SIG-M5 treated with dmso at 0.1 percent for 504 hours (cell line): ENCODE measurements at regions not wholly inside any gene's neighbourhood (a gene's known extent, or its start where the extent isn't known, plus 50 kb on each side); places are given as distances from the start of the nearest gene placed in this dataset.

Experiments used
- DNase-seq: peaks from one replicate; lab custom pipeline; 2025; ENCODE audit not compliant: unreplicated experiment; lab: John Stamatoyannopoulos, UW

GRCh38 chr10:78688901-78689583, 379.7 kb upstream of the ZMIZ1 start:
- no peak for DNase-seq

- DNase-seq: no peak
These were observed 379.2 kb upstream of the ZMIZ1 start for GRCh38 chr10:78689584-78689935.

- no peak for DNase-seq
These were observed 378.2 kb upstream of the ZMIZ1 start for GRCh38 chr10:78690354-78691111.

GRCh38 chr10:78691301-78692030, 377.3 kb upstream of the ZMIZ1 start:
- DNase-seq: no peak

- DNase-seq: no peak
These were observed 376.7 kb upstream of the ZMIZ1 start for GRCh38 chr10:78692071-78692470.

DNA sequence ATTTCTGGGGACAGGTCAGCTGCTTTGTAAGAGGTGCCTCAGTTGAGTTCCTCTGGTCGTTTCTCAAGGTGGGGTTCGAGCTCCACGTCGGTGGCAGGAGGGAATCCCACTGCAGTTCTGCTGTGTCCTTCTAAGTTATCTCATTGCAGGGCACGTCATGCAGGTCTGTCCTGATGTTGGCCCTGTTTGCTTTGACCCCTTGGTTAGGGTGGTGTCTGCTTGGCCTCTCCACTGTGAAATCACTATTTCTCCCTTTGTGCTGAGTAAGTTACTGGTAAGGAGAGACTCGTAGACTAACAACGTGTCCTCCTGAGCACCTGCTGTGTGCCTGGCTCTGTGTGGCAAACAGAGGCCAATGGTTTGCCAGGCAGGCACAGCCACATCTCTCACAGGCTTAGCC, 372.9 kb upstream of the ZMIZ1 start:
- DNase-seq: no peak

- DNase-seq: no peak
These were observed 371.9 kb upstream of the ZMIZ1 start for GRCh38 chr10:78696791-78697395.

DNA sequence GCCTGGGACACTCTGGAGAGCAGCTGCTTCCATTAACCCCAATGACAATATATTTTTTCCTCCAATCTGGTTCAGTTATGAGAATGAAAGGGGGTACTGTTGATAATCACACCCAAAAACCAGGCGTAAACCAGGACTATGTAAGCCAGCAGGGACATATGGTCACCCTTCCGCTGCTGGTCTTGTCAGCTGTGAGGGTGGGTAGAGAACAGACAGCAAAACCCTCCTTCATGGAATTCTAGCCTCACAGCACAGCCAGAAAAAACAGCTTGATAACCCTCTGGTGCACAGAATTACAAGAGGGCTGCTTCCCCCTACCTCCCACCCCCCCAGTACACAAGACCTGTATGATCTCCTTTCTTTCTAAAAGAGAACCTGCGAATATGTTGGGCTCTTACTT, 368.8 kb upstream of the ZMIZ1 start:
- DNase-seq: no peak

DNA sequence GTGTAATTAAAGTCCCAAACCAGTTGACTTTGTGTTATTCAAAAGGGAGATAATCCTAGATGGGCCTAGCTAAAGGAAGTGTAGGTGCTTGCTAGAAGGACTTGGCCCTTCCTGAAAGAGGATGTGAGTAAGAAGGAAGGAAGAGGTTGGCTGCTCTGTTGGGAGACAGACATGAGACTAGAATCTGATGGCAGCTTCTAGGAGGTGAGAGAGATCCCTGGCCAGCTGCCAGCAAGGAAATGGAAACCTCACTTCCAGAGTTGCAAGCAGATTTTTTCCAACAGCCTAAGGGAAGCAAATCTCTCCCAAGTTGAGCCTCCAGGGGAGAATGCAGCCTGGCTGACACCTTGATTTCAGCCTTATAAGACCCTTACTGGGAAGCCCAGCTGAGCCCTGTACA, 368.4 kb upstream of the ZMIZ1 start:
- DNase-seq: no peak

DNA sequence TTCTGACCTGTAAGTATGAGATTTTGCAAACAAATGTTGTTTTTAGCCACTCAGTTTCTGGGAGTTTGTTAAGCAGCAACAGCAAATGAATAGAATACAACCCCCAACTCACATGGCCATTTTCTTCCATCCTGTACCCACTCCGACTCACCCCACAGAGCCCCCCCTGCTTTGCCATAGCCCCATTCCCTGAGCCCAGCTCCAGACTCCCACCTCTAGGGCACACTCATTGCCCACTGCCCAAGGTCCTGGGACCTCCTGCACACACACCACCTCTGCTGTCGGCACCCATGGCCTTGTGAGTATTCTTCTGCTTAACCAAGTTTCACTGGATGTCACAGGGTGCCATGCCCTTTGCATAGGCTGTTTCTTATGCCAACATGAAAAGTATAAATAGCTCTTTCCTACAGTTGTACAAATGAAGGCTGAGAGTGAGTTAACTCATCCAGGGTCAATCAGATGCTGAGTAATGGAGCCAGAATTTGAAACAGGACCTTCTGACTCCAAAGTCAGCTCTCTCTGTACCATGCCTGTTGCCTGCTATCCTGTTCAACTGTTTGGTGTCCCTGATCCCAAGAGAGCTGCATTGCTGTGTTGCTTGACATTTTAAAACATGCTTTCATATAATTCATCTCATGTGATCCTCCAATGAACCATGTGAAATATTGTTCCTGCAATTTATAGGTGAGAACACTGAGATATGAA, 367.8 kb upstream of the ZMIZ1 start:
- DNase-seq: no peak

- no peak for DNase-seq
These were observed 366.6 kb upstream of the ZMIZ1 start for GRCh38 chr10:78702186-78702585.

DNA sequence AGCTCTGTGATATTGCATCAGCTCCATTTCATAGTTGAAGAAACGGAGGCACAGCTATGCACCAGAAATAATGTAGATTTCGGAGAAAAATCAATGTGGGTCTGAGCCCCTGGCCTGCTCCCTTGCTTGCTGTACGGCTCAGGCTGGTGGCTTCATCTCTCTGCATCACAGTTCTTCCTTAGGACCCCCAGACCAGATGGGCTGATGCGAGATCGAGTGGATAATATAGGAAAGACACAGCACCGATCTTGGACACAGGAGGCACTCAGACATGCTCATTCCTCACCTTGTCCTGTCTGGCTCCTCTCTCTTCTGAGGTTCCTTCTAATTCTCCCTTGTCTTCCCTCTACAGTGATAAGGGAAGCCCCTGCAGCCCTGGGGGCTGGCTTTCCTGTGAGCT, 365.9 kb upstream of the ZMIZ1 start:
- DNase-seq: no peak

GRCh38 chr10:78703593-78703992, 365.2 kb upstream of the ZMIZ1 start:
- no peak for DNase-seq

DNA sequence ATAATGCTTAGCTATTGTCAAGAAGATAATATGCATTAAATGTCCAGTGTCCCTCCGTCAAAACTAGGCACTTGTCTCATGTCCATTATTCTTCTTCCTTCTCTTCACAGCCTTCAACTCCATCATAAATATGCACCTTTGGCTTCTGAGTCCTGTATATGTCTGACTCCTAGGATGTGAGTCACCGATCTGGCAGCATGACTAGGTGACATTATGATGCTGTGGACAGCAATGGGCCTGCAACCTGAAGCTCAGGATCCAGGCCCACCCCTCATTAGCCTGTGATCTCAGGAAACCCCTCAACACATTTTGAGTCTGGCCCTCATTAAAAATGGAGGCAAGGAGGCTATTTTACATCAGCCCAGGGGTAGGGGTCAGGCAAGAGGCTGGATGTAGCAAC, 362.5 kb upstream of the ZMIZ1 start:
- no peak for DNase-seq

- no peak for DNase-seq
These were observed 361.8 kb upstream of the ZMIZ1 start for GRCh38 chr10:78706726-78707540.

GRCh38 chr10:78707745-78708144, 361.0 kb upstream of the ZMIZ1 start:
- DNase-seq: no peak

GRCh38 chr10:78712147-78712546, 356.6 kb upstream of the ZMIZ1 start:
- no peak for DNase-seq

DNA sequence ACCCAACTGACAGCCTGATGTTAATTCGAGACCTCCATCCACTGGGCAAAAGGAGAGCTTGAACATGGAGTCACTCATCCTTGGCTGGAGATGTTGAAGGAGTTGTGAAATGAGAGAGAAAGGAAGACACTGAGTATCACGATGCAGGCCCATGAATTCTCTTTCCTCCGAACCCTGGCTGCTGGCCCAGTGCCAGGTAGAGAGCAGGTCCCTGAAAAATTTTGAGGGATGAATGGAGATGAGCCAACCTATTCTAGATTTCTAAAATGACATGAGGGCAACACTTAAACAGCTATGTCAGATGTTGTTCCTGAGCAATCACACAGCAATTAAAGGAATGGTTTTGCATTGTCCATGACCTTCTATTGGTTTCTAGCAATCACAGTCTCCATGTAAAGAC, 355.1 kb upstream of the ZMIZ1 start:
- no peak for DNase-seq

- DNase-seq: no peak
These were observed 354.5 kb upstream of the ZMIZ1 start for GRCh38 chr10:78714225-78714624.

- DNase-seq: no peak
These were observed 353.3 kb upstream of the ZMIZ1 start for GRCh38 chr10:78715435-78715834.
